Panc1 (cell line): ENCODE measurements at regions not wholly inside any gene's neighbourhood (a gene's known extent, or its start where the extent isn't known, plus 50 kb on each side); places are given as distances from the start of the nearest gene placed in this dataset.

ENCODE experiments used
- ATAC-seq: fragments of 200-7000 bp; cut with Tn5 transposase; 2 replicates; pipeline ENCODE4 v1.9.1; 2020; ENCODE audit warnings: mild to moderate bottlenecking, moderate library complexity
- BruUV-seq: library from RNA; stranded (reverse); fragments of 400-500 nt; replicated peaks from 2 replicates; lab custom pipeline; 2021; lab: Mats Ljungman, UMichigan
- CTCF ChIA-PET: fragments of 300-600 bp; sonication (Branson Sonifier 250); formaldehyde crosslinking; loops from one replicate; lab custom pipeline; 2022; ENCODE audit warnings: antibody characterized with exemption; lab: Charles Lee
- POLR2A ChIA-PET: fragments of 300-600 bp; sonication (Branson Sonifier 250); formaldehyde crosslinking; loops from one replicate; lab custom pipeline; 2022; ENCODE audit warnings: antibody characterized with exemption; lab: Charles Lee
- DNase-seq: peaks from one replicate; pipeline ENCODE4 v3.0.0-alpha.2; 2010; ENCODE audit warnings: low read depth, low spot score
- H3K27ac ChIP-seq: 2 replicates; pipeline ENCODE4 v1.5.1; 2011; ENCODE audit warnings: mild to moderate bottlenecking, low read length, inconsistent platforms
- H3K27me3 ChIP-seq: fragments of 200-500 bp; sonication (Bioruptor generic); 2 replicates; pipeline ENCODE4 v1.6.0; 2014; ENCODE audit warnings: low read length, inconsistent platforms; ENCODE audit not compliant: control insufficient read depth, insufficient read depth
- H3K36me3 ChIP-seq: fragments of 200-500 bp; sonication (Bioruptor generic); 2 replicates; pipeline ENCODE4 v1.5.1; 2014; ENCODE audit warnings: inconsistent platforms, mild to moderate bottlenecking, low read length, moderate library complexity; ENCODE audit not compliant: control insufficient read depth, insufficient read depth
- H3K4me1 ChIP-seq: 2 replicates; pipeline ENCODE4 v1.5.1; 2011; ENCODE audit warnings: inconsistent platforms, mild to moderate bottlenecking, low read length, moderate library complexity; ENCODE audit not compliant: control insufficient read depth, insufficient read depth
- H3K4me3 ChIP-seq, 2 experiments: 2 replicates each; pipeline ENCODE4 v1.5.1; 2011 to 2012; ENCODE audit warnings: low read depth in 2 of 2, low read length in 2 of 2, mild to moderate bottlenecking in 2 of 2, inconsistent platforms in 1 of 2, moderate library complexity in 1 of 2
- H3K9me3 ChIP-seq: fragments of 200-500 bp; sonication (Bioruptor generic); 2 replicates; pipeline ENCODE4 v1.5.1; 2014; ENCODE audit warnings: low read depth, mild to moderate bottlenecking, inconsistent platforms, low read length, moderate library complexity; ENCODE audit not compliant: control insufficient read depth, insufficient read depth
- CTCF ChIP-seq: fragments of 450-650 bp; IDR thresholded peaks from 2 replicates; pipeline ENCODE4 v1.5.1; 2017; ENCODE audit warnings: mild to moderate bottlenecking
- POLR2AphosphoS5 ChIP-seq: IDR thresholded peaks from 2 replicates; pipeline ENCODE4 v1.6.1; 2012; ENCODE audit warnings: mild to moderate bottlenecking, low read depth, low read length, moderate library complexity
- REST ChIP-seq, 2 experiments: IDR thresholded peaks; 2 replicates each; pipeline ENCODE4 v1.6.1; 2011 to 2012; ENCODE audit warnings: low read depth in 2 of 2, control low read depth in 1 of 2, low read length in 1 of 2, mild to moderate bottlenecking in 1 of 2, moderate library complexity in 1 of 2; ENCODE audit not compliant: insufficient read depth in 1 of 2
- SIN3A ChIP-seq: IDR thresholded peaks from 2 replicates; pipeline ENCODE4 v1.6.1; 2012; ENCODE audit warnings: low read depth, mild to moderate bottlenecking, low read length, moderate library complexity, borderline replicate concordance; ENCODE audit not compliant: insufficient read depth
- TCF7L2 ChIP-seq: IDR thresholded peaks from 2 replicates; pipeline ENCODE4 v1.6.1; 2011; ENCODE audit warnings: mild to moderate bottlenecking, low read depth, low read length, inconsistent platforms
- in situ Hi-C: cut with HindIII; loops from 2 replicates; pipeline ENCODE4 v1.10.0; 2016; ENCODE audit warnings: low sequenced_read_pairs, low pct_unique_long_range_greater_than_20kb
- intact Hi-C: fragments of 100-400 bp; cut with micrococcal nuclease; formaldehyde crosslinking; loops from one replicate; pipeline ENCODE4 v1.10.0; 2022; ENCODE audit not compliant: unreplicated experiment

- H3K27ac ChIP-seq: no peak overlapping the region
- DNase-seq: no peak
- in situ Hi-C loops (no loop called here), intact Hi-C loops (no loop called here)
- ChIA-PET CTCF (no interaction called here), POLR2A (no interaction called here)
- no peaks in the 10 kb centered on the region for H3K9me3 ChIP-seq
- no peak overlapping the region for H3K4me3 ChIP-seq
- H3K27me3 ChIP-seq: no peaks in the 10 kb centered on the region
- H3K36me3 ChIP-seq: no peaks in the 10 kb centered on the region
- no TSS peak for BruUV-seq
- ATAC-seq: no peak
- TF ChIP-seq SIN3A (no peak), REST (IDR thresholded peaks at IDR 0.05; ENCODE audit: insufficient read depth in 1 of 2, low read depth in 2 of 2, low read length in 1 of 2) (no peak), CTCF (no peak), TCF7L2 (no peak), POLR2AphosphoS5 (no peak)
- H3K4me1 ChIP-seq: no peaks in the 10 kb centered on the region
Observed at GRCh38 chr2:183950673-183951072, 647.7 kb upstream of the ZNF804A start.

- Histone ChIP-seq H3K4me3 (no peak overlapping the region), H3K4me1 (no peaks in the 10 kb centered on the region), H3K9me3 (no peaks in the 10 kb centered on the region), H3K27ac (no peak overlapping the region), H3K27me3 (no peaks in the 10 kb centered on the region), H3K36me3 (no peaks in the 10 kb centered on the region)
- TF ChIP-seq POLR2AphosphoS5: no peak
- no peak for TF ChIP-seq SIN3A
- TF ChIP-seq REST (IDR thresholded peaks at IDR 0.05; ENCODE audit: insufficient read depth in 1 of 2, low read depth in 2 of 2, low read length in 1 of 2): no peak
- no peak for TF ChIP-seq CTCF
- TF ChIP-seq TCF7L2: no peak
- ATAC-seq: no peak
- DNase-seq: no peak
- intact Hi-C loops (no loop called here), in situ Hi-C loops (no loop called here)
- ChIA-PET CTCF (no interaction called here), POLR2A (no interaction called here)
- BruUV-seq: no TSS peak
Observed at GRCh38 chr2:183951630-183952029, 646.7 kb upstream of the ZNF804A start.
